H1 (cell line): ENCODE measurements at regions not wholly inside any gene's neighbourhood (a gene's known extent, or its start where the extent isn't known, plus 50 kb on each side); places are given as distances from the start of the nearest gene placed in this dataset.

ENCODE experiments used
- CTCF ChIA-PET: fragments of 300-600 bp; sonication (Branson Sonifier 250); formaldehyde crosslinking; loops from one replicate; lab custom pipeline; 2021; ENCODE audit not compliant: partially characterized antibody; lab: Charles Lee
- POLR2A ChIA-PET: fragments of 300-600 bp; sonication (Branson Sonifier 250); formaldehyde crosslinking; loops from one replicate; lab custom pipeline; 2021; ENCODE audit warnings: inconsistent platforms; ENCODE audit not compliant: partially characterized antibody; lab: Charles Lee
- DNase-seq, 2 experiments: peaks; one replicate each; pipeline versions ENCODE4 v3.0.0 to v3.0.0-alpha.2; 2010 to 2022; ENCODE audit warnings: low spot score in 2 of 2, low read depth in 1 of 2, mixed read lengths in 1 of 2
- FAIRE-seq: peaks from 2 replicates; lab custom pipeline; 2011; peaks lifted over from hg19 to GRCh38; lab: Jason Lieb, UNC
- H2AFZ ChIP-seq: 2 replicates; pipeline ENCODE4 v1.8.1; 2012; ENCODE audit warnings: low read length, inconsistent platforms
- H2AK5ac ChIP-seq: 2 replicates; pipeline ENCODE4 v1.6.1; 2013; ENCODE audit warnings: low read depth, low read length
- H2BK120ac ChIP-seq: replicated peaks from 2 replicates; pipeline ENCODE3; 2013; ENCODE audit warnings: low read depth, low read length, inconsistent platforms
- H2BK12ac ChIP-seq: 2 replicates; pipeline ENCODE4 v1.6.1; 2013; ENCODE audit warnings: low read depth, low read length
- H2BK15ac ChIP-seq: 2 replicates; pipeline ENCODE4 v1.6.1; 2013; ENCODE audit warnings: low read length
- H2BK20ac ChIP-seq: 2 replicates; pipeline ENCODE4 v1.6.1; 2013; ENCODE audit warnings: low read length
- H2BK5ac ChIP-seq: 2 replicates; pipeline ENCODE4 v1.6.1; 2013; ENCODE audit warnings: low read depth, low read length
- H3K14ac ChIP-seq: 2 replicates; pipeline ENCODE4 v1.6.1; 2013; ENCODE audit warnings: inconsistent platforms; ENCODE audit not compliant: insufficient read length
- H3K18ac ChIP-seq: 2 replicates; pipeline ENCODE4 v1.6.1; 2013; ENCODE audit warnings: low read length; ENCODE audit errors: extremely low read depth
- H3K23ac ChIP-seq: 2 replicates; pipeline ENCODE4 v1.6.1; 2013; ENCODE audit warnings: inconsistent platforms; ENCODE audit not compliant: insufficient read length
- H3K23me2 ChIP-seq: 2 replicates; pipeline ENCODE4 v1.6.1; 2013; ENCODE audit warnings: low read depth, low read length
- H3K27ac ChIP-seq: 2 replicates; pipeline ENCODE4 v1.6.1; 2011; ENCODE audit warnings: low read depth, low read length, inconsistent platforms
- H3K27me3 ChIP-seq, 4 experiments: replicated peaks in 1 of 4; 1 replicate in 1 of 4; 2 replicates in 3 of 4; pipeline versions ENCODE4 v1.6.1 to v1.8.1; 2011 to 2013; ENCODE audit warnings: low read length in 3 of 4, mild to moderate bottlenecking in 3 of 4, inconsistent platforms in 2 of 4, mixed read lengths in 2 of 4, moderate library complexity in 1 of 4; ENCODE audit not compliant: control insufficient read depth in 3 of 4, insufficient read depth in 3 of 4; ENCODE audit errors: extremely low read depth in 1 of 4
- H3K36me3 ChIP-seq, 4 experiments: 2 replicates each; pipeline versions ENCODE4 v1.6.1 to v1.8.1; 2011 to 2013; ENCODE audit warnings: mild to moderate bottlenecking in 4 of 4, low read length in 3 of 4, moderate library complexity in 2 of 4, control low read depth in 1 of 4, inconsistent platforms in 1 of 4; ENCODE audit not compliant: insufficient read depth in 4 of 4, control insufficient read depth in 2 of 4
- H3K4ac ChIP-seq: replicated peaks from 2 replicates; pipeline ENCODE3; 2013; ENCODE audit warnings: low read length, low read depth, mixed read lengths, inconsistent platforms; ENCODE audit not compliant: insufficient read length
- H3K4me1 ChIP-seq, 4 experiments: replicated peaks in 1 of 4; 1 replicate in 1 of 4; 2 replicates in 3 of 4; pipeline versions ENCODE4 v1.6.1 to v1.8.1; 2011 to 2013; ENCODE audit warnings: low read length in 3 of 4, inconsistent platforms in 2 of 4, mixed read lengths in 1 of 4; ENCODE audit not compliant: insufficient read depth in 4 of 4, control insufficient read depth in 3 of 4
- H3K4me2 ChIP-seq, 2 experiments: 2 replicates each; pipeline versions ENCODE4 v1.6.1 to v1.8.1; 2011 to 2013; ENCODE audit warnings: low read depth in 2 of 2, low read length in 2 of 2, control low read depth in 1 of 2, inconsistent platforms in 1 of 2, mild to moderate bottlenecking in 1 of 2; ENCODE audit not compliant: insufficient read depth in 1 of 2
- H3K4me3 ChIP-seq, 4 experiments: fragments of 200-600, 300-600 bp in 1 of 4; sonication (generic), shearing (Covaris generic), sonication (Bioruptor Twin) in 1 of 4; 2 replicates each; pipeline versions ENCODE4 v1.5.1 to v1.8.1; 2011 to 2016; ENCODE audit warnings: low read length in 4 of 4, low read depth in 3 of 4, control low read depth in 2 of 4, inconsistent platforms in 2 of 4, mild to moderate bottlenecking in 2 of 4, mixed read lengths in 1 of 4, moderate library complexity in 1 of 4; ENCODE audit not compliant: insufficient read depth in 2 of 4; ENCODE audit errors: extremely low read depth in 1 of 4
- H3K56ac ChIP-seq: replicated peaks from 2 replicates; pipeline ENCODE3; 2013; ENCODE audit warnings: low read depth, mild to moderate bottlenecking, mixed read lengths, low read length, inconsistent platforms; ENCODE audit not compliant: insufficient read length
- H3K79me1 ChIP-seq: 2 replicates; pipeline ENCODE4 v1.6.1; 2013; ENCODE audit warnings: low read depth, low read length, control low read depth
- H3K79me2 ChIP-seq, 2 experiments: 2 replicates each; pipeline versions ENCODE4 v1.6.1 to v1.8.1; 2012 to 2013; ENCODE audit warnings: low read length in 2 of 2, mild to moderate bottlenecking in 2 of 2, inconsistent platforms in 1 of 2; ENCODE audit not compliant: insufficient read depth in 2 of 2, control insufficient read depth in 1 of 2
- H3K9ac ChIP-seq, 4 experiments: replicated peaks in 1 of 4; 1 replicate in 1 of 4; 2 replicates in 3 of 4; pipeline versions ENCODE4 v1.6.1 to v1.8.1; 2011 to 2013; ENCODE audit warnings: low read depth in 3 of 4, low read length in 3 of 4, control low read depth in 2 of 4, mild to moderate bottlenecking in 2 of 4, moderate library complexity in 2 of 4, inconsistent platforms in 1 of 4; ENCODE audit errors: extremely low read depth in 1 of 4
- H3K9me3 ChIP-seq, 2 experiments: 2 replicates each; pipeline versions ENCODE4 v1.6.1 to v1.8.1; 2012 to 2013; ENCODE audit warnings: mild to moderate bottlenecking in 2 of 2, moderate library complexity in 2 of 2, control low read depth in 1 of 2, inconsistent platforms in 1 of 2, low read depth in 1 of 2, low read length in 1 of 2, mixed read lengths in 1 of 2; ENCODE audit not compliant: insufficient read depth in 2 of 2
- H4K20me1 ChIP-seq, 2 experiments: replicated peaks in 1 of 2; 2 replicates each; pipeline versions ENCODE3 to v1.8.1; 2011 to 2013; ENCODE audit warnings: inconsistent platforms in 2 of 2, low read length in 2 of 2, mild to moderate bottlenecking in 1 of 2; ENCODE audit not compliant: insufficient read depth in 2 of 2, control insufficient read depth in 1 of 2
- H4K5ac ChIP-seq: 2 replicates; pipeline ENCODE4 v1.6.1; 2013; ENCODE audit warnings: low read length, low read depth, mixed read lengths, inconsistent platforms; ENCODE audit not compliant: insufficient read length
- H4K8ac ChIP-seq: 2 replicates; pipeline ENCODE4 v1.8.0; 2013; ENCODE audit warnings: mild to moderate bottlenecking, moderate library complexity, low read length, inconsistent platforms; ENCODE audit not compliant: insufficient read depth; ENCODE audit errors: extremely low read depth
- H4K91ac ChIP-seq: replicated peaks from 2 replicates; pipeline ENCODE3; 2013; ENCODE audit warnings: low read length, mixed read lengths, inconsistent platforms; ENCODE audit not compliant: insufficient read length
- EGR1 ChIP-seq: IDR thresholded peaks from 2 replicates; pipeline ENCODE4 v1.6.1; 2011; ENCODE audit warnings: low read depth, low read length, borderline replicate concordance
- JUN ChIP-seq: IDR thresholded peaks from 2 replicates; pipeline ENCODE4 v1.6.1; 2011; ENCODE audit warnings: low read depth, mild to moderate bottlenecking, improper control_type of control experiment, low read length
- RBBP5 ChIP-seq: IDR thresholded peaks from 2 replicates; pipeline ENCODE4 v1.7.1; 2012; ENCODE audit warnings: low read depth, mild to moderate bottlenecking, inconsistent platforms, low read length, moderate library complexity, borderline replicate concordance
- WGBS, 2 experiments: shearing (Covaris generic) in 1 of 2; methylation state at CpG; one replicate each; pipeline versions ENCODE4 v1.1.6 to v1.1.7; 2013 to 2015; ENCODE audit warnings: low lambda C conversion rate in 2 of 2, mixed read lengths in 2 of 2, inconsistent platforms in 1 of 2, low coverage in 1 of 2, missing lambda C conversion rate in 1 of 2; ENCODE audit not compliant: insufficient replicate concordance in 2 of 2, insufficient coverage in 1 of 2, insufficient read length in 1 of 2; ENCODE audit errors: extremely low coverage in 1 of 2, missing lambda C conversion rate in 1 of 2; 5-methylcytosine and 5-hydroxymethylcytosine counted together
- TF ChIP-seq, protein P1 (sequence below): IDR thresholded peaks from 2 replicates; pipeline ENCODE4 v1.6.1; 2011; ENCODE audit warnings: low read depth, mild to moderate bottlenecking, low read length; ENCODE audit not compliant: insufficient read depth

DNA sequence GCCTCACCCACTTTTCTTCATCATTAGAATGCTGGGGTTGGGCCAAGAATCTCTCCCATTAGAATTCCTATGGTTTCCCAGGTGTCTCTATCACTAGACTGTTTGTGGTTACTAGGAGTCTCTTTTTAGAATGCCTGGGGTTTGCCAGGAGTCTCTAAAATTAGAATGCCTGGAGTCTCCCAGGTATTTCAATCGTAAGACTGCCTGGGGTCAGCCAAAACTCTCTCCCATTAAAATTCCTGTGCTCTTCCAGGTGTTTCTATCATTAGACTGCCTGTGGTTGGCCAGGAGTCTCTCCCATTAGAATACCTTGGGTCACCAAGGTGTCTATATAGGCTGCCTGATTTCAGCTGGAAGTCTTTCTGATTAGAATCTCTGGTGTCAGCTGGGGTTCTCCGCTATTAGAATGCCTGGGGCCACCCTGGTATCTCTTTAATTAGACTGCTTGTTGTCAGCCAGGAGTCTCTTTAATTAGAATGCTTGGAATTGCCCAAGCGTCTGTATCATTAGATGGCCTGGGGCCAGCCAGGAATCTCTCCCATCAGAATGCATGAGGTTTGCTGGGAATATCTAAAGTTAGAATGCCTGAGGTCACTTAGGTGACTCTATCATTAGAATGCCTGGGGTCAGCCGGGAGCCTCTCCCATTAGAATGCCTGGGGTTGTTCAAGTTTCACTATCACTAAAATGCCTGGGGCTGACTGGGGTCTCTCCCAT is 1479.2 kb downstream of the UQCRFS1 start:
- Histone ChIP-seq H3K9me3 (peaks cover 38 to 71% of the 10 kb centered on the region in 2 experiments), H2AFZ (no peak overlapping the region), H3K4me3 (no peak overlapping the region), H3K4me2 (no peak overlapping the region), H3K79me1 (no peaks in the 10 kb centered on the region), H3K14ac (no peak overlapping the region), H3K18ac (no peak overlapping the region), H4K8ac (no peak overlapping the region), H2BK20ac (no peak overlapping the region), H2BK5ac (no peak overlapping the region), H3K36me3 (no peaks in the 10 kb centered on the region; a peak in 2 of 8 replicates), H3K23ac (no peak overlapping the region), H2BK120ac (no peak overlapping the region), H3K4ac (no peak overlapping the region), H3K23me2 (no peaks in the 10 kb centered on the region), H3K4me1 (no peaks in the 10 kb centered on the region), H3K79me2 (no peaks in the 10 kb centered on the region), H3K27ac (no peak overlapping the region), H2BK15ac (no peak overlapping the region), H3K56ac (no peak overlapping the region), H4K20me1 (no peaks in the 10 kb centered on the region), H3K27me3 (no peaks in the 10 kb centered on the region), H4K5ac (no peak overlapping the region), H4K91ac (no peak overlapping the region), H3K9ac (no peak overlapping the region), H2BK12ac (no peak overlapping the region), H2AK5ac (no peak overlapping the region)
- 85% methylated on average over 4 of the region's 4 CpGs; no CpG with 5 or more reads in 1 of the 2 experiments for WGBS, 2 experiments
- DNase-seq, result no peak
- ChIA-PET POLR2A (no interaction called here), CTCF (no interaction called here)
- no peak for FAIRE-seq
- TF ChIP-seq EGR1 (no peak), JUN (no peak), RBBP5 (no peak)
- TF ChIP-seq, protein P1, sequence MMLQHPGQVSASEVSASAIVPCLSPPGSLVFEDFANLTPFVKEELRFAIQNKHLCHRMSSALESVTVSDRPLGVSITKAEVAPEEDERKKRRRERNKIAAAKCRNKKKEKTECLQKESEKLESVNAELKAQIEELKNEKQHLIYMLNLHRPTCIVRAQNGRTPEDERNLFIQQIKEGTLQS, result no peak
